HG03039 (cell line): ENCODE measurements at regions not wholly inside any gene's neighbourhood (a gene's known extent, or its start where the extent isn't known, plus 50 kb on each side); places are given as distances from the start of the nearest gene placed in this dataset.

Experiments
- ATAC-seq: cut with Tn5 transposase; IDR thresholded peaks from one replicate; pipeline ENCODE4 v1.9.1; 2021; ENCODE audit warnings: mild to moderate bottlenecking, moderate library complexity; ENCODE audit not compliant: unreplicated experiment

GRCh38 chr5:29902859-29903258 lies 1290.6 kb upstream of the CDH6 start:
- ATAC-seq: no peak

- no peak for ATAC-seq
Measured at GRCh38 chr5:29899583-29899982, 1293.9 kb upstream of the CDH6 start.

- no peak for ATAC-seq
Measured at GRCh38 chr5:29897916-29898315, 1295.6 kb upstream of the CDH6 start.

- no peak for ATAC-seq
Measured at GRCh38 chr5:29896646-29897045, 1296.8 kb upstream of the CDH6 start.

- ATAC-seq: no peak
Measured at GRCh38 chr5:29894668-29895067, 1298.8 kb upstream of the CDH6 start.

GRCh38 chr5:29889051-29889450 lies 1304.4 kb upstream of the CDH6 start:
- no peak for ATAC-seq

DNA sequence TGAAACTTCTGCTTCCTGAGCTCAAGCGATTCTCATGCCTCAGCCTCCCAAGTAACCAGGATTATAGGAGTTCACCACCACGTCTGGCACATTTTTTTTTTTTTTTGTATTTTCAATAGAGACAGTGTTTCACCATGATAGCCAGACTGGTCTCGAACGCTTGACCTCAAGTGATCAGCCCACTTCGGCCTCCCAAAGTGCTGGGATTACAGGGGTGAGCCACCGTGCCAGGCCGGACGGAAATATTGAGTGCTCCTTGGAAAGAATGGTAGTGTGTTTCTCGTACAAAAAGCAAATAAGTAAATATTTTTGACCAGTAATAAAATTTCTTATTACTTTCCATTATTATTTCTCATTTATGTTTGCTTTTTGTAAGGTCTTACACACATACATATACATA lies 1307.9 kb upstream of the CDH6 start:
- no peak for ATAC-seq

DNA sequence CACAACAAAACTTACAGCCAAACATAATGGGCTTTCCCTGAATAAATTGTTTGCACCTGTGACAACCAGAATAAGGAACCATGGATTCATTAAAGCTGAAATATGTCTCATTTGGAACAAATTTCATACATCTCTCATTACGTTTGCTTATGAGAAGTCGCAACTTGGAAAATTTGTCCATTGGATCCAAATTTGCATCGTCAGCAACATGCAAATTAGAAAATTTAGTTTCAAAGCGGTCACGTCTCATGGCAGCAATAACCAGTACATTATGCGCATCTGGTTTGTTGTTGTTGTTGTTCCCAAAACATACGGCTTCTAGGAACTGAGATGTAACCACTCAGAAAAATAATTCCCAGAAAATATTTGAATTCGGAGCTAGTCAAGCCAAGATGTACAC lies 1311.5 kb upstream of the CDH6 start:
- no peak for ATAC-seq

DNA sequence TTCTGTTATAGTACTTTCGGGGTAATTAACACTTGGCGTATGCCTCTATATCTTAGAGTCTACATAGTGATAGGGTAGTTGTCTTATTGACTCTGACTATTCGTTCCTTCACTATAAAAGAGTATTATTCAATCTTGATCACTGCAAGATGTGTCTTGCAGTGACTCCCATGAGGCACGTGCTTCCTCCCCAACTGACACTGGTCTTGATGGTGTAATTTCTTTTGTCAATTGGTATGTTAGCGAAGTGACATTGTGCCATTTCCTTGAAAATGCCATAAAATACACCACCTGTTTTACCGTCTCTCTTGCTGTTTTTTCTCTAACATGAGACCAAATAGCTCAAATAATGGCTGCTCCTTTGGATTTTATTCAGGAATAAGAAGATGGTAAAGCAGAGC lies 1314.1 kb upstream of the CDH6 start:
- no peak for ATAC-seq

DNA sequence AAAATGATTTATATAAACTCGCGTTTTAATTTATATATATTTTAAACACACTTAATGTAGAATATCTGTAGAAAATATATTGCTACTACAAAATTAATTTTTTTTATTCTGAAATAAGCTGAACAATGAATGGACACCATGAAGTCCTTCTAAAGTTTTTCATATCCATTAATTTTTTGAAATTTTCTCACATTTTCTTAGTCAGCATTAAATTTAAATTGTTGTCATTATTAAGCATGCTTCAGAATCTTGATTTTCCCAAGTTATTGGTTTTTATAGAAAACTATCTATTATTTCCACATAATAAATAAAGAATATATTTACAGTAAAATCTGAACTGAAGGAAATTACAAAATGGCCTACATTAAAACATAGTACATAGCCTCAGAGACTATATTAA lies 1314.9 kb upstream of the CDH6 start:
- ATAC-seq: no peak

GRCh38 chr5:29867155-29867554 lies 1326.3 kb upstream of the CDH6 start:
- no peak for ATAC-seq

DNA sequence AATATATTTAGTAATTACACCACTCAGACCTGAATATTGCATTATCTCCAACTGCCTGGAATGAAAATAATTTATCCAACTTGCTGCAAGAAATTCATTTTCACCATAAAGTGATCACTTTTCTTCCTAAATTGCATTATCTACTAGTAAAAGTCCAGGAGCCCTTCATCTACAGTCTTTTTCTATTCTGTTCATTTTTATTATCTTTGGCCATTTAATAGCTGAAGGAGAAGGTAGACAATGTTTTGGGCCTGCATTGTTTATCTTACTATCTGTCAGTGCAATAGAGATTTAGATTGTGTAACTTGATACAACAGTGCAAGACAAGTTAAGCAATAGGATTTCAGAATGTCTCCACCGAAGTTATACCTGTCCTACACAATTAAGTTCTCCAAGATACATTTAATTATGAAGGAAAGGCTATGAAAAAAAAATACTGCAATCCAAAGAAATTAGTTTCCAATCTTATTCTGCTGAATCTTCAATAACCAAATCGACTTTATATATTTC lies 1339.7 kb upstream of the CDH6 start:
- no peak for ATAC-seq

DNA sequence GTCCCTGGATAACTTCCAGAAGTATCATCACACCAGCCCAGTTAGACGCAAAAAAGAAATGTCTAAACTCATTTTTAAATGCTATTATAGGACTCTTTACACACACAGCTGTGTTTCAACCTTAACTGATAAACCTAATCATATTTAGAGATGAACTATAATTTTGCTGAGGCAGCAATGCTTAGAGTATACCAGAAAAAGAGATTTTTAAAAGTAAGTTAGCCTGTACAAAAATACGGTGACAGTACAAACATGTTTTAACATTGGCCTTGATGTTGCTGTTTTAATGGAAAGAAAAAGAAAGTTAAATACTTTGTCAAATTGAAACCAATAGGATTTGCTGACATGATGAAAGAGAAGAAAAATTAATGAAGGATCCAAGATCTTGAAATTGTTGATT lies 1341.2 kb upstream of the CDH6 start:
- no peak for ATAC-seq

GRCh38 chr5:29845206-29845605 lies 1348.3 kb upstream of the CDH6 start:
- no peak for ATAC-seq

- ATAC-seq: no peak
Measured at GRCh38 chr5:29833394-29833793, 1360.1 kb upstream of the CDH6 start.

- ATAC-seq: no peak
Measured at GRCh38 chr5:29822521-29822920, 1371.0 kb upstream of the CDH6 start.

DNA sequence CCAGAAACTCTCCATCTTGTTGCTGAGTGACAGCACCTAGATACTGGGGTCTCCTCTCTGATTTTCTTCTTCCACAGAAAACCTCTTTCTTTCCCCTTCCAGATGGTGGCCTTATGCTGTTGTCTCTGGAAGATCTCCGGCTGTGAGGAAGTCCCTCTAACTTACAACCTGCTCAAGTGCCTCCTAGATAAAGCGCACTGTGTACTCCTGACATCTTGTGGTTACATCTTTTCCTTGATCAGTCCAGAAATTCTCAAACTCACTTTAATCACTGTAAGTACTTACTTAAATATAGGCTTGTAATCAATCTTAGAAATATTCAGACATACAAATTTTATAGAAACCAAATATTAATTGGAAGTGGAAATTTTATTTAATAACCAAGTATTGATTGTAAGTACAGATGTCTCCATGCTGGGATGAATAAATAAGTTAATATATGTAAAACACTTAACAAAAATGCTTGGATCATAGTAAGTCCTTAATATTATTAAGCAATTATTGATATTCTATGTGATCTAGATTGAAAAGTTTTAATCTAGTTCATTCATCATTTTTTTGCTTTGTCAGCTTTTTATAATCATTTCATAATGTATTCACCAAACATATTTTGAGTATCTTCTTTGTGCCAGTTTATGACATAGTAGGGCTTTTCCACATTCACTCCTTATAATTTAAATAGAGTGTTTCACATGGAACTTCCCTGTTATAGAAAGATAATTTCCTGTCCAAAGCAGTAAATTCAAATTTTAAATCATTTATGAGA lies 1381.4 kb upstream of the CDH6 start:
- no peak for ATAC-seq

GRCh38 chr5:29805804-29806203 lies 1387.7 kb upstream of the CDH6 start:
- no peak for ATAC-seq

GRCh38 chr5:29800752-29801151 lies 1392.7 kb upstream of the CDH6 start:
- ATAC-seq: no peak

- ATAC-seq: no peak
Measured at GRCh38 chr5:29796013-29796412, 1397.5 kb upstream of the CDH6 start.

GRCh38 chr5:29795096-29795652 lies 1398.3 kb upstream of the CDH6 start:
- ATAC-seq: no peak

DNA sequence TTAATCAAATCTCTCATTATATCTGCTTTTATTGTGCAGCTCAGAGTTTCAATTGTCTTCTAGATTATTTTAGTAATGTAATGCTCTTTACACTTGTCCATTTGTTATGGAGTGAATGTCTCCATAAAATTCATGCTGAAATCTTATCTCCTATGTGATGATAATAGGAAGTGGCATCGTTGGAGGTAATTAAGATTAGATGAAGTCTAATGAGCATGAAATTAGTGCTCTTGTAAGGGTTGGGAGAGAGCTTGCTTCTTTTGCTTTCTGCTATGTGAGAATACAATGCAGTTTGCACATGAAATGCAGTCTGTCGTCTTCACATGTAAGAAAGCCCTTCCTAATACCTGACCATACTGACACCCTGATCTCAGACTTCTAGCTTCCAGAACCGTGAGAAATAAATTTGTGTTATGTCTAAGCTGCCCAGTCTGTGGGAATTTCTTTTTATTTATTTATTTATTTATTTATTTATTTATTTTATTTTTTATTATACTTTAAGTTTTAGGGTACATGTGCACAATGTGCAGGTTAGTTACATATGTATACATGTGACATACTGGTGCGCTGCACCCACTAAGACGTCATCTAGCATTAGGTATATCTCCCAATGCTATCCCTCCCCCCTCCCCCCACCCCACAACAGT lies 1399.2 kb upstream of the CDH6 start:
- no peak for ATAC-seq
